HG03066 (cell line): ENCODE measurements at regions not wholly inside any gene's neighbourhood (a gene's known extent, or its start where the extent isn't known, plus 50 kb on each side); places are given as distances from the start of the nearest gene placed in this dataset.

Source experiments
- ATAC-seq: cut with Tn5 transposase; IDR thresholded peaks from one replicate; pipeline ENCODE4 v1.9.1; 2021; ENCODE audit warnings: low read depth; ENCODE audit not compliant: unreplicated experiment

DNA sequence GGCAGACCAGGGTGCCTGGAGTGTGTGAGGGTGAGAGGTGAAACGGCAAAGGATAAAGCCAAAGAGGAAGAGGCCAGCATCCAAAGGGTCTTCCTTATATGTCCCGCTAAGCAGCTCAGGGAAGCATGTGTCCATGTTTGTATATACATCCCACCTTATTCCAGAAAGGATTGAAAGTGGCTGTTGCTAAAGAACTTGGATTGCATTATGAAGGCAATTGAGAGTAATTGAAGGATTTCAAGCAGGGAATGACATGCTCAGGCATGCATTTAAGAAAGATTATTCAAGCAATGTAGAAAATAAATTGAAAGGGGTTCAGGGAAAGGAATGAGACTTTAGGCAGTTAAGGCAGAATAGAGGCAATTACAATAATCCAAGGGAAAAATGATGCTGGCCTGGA, 237.6 kb upstream of the SOX9 start:
- no peak for ATAC-seq

DNA sequence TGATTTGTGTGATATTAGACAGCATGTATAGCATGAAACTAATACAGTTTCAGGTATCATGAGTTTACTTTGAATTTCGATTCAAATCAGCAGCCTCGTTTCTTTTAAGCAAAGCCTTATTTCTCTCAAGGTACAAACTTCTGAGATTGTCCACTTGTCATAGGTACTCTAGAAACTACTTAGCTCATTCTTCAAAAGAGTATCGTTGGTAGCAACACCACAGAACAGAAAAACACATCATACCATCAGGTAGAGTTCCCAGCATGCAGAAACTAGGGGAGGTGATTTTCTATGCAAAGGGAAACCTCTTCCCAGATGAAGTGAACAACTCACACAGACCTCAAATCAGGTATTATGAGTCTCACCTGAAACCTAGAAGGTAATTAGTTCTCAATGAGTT, 237.0 kb upstream of the SOX9 start:
- no peak for ATAC-seq

DNA sequence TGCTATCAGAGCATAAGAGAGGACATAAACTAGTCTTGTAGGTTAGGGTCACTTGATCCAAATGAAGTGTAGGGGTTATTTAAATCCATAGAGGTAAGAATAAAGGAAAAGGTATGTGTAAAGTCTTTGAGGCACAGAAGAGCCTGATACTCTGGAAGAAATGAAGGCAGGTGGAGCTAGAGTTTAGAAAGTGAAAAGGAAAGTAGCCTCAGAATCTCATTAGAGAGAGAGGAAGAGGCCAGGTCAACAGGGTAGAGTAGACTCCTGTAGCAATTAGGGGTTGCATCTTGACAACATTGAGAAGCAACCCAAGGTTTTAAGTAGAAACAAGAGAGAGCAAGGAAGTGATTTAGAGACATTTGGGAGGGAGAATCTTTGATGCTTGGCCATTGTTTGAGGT, 235.2 kb upstream of the SOX9 start:
- ATAC-seq, result no peak

DNA sequence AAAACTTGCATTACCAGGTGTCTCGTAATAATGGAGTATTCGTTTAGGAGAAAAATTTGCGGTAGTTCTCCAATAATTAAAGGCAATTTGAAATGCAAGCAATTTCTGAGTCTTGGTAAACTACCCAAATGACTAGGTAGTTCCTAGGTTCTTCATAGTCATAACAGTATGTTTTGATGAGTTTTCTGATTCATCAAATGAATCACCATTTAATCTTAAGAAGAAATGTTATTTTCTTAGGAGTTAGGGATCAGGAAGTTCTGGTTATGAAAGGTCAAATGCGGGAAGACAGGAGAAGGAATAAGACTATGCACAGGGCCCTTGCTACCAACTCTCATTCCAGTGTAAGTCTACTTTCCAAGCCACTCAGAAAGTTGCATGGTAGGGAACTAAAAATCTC, 221.5 kb upstream of the SOX9 start:
- ATAC-seq, result no peak

DNA sequence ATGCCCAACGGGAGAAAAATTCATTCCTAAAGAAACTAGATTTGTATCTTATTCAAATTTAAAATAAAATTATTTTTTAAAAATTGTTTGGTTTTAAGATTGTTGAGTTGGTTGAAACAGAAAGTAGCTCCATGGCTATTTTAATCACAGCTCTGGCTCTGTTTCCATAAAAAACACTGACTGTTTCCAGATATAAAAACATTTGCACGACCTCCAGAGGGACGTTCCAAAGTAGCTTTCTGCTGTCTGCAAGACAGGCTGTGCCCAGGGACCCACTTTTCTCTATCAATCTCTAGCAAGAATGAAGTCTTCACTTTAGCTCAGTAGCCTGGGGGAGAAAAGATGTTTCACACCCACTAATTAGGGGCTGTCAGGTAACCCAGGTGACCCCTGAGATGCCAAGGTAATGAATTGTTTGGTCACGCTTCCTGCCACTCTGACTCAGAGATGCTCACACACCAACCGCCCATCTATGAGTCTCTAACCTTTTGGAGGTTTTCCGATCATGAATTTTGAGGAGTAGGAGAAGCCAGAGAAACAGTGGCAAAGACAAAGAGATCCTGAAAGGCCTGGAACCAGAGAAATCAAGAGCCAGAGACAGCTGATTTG, 220.1 kb upstream of the SOX9 start:
- ATAC-seq, result no peak

DNA sequence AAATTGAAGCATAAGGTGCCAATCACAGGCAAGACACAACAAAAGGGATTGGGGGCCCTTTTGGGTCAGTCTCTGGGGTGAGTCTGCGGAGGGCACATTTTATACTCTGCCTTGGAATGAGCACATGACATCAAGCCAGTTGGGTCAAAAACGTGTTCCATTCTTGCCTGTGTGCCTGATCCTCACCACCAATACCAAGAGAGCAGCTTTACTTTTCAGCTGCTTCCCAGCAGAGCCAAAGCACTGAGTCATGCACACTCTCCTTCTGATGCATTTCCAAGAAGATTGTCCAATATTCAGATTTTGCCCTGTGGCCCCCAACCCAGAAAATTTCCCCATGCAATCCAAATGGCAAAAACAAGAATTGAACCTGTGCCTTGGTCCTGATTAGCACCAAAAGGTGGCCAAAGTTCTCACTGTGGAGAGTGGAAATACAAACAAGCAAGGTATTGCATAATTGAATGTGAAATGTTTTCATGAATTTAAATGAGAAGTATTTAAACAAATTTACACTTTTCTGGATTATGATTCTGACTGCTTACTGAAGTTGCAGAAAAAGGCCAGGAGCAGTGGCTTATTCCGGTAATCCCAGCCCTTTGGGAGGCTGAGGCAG, 217.8 kb upstream of the SOX9 start:
- ATAC-seq, result no peak

DNA sequence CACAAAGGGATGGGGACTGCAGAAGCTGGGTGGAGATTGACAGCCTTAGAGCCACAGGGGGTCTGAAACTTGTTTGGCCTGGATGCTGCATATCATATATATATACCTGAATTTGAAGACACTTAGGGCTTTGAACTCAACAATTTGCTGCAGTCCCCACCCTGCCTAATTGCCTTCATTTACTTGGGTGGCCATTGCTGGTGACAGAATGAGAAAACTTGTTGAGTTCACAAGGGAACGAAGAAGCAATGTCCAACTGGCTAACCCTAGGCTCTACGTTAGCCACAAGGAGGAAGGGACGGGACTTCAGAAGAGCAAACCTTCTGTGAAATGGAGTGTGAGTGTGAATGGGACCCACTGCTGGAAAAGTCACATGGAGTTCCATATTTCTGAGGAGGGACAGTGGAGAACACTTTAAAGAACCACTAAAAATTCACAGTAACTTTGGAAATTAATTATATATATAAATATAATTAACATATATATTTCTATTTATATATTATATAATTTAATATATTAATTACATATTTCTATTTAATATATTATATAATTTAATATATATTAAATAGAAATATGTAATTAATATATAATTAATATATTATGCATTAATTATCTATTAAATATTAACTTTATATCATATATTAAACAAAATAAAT, 215.3 kb upstream of the SOX9 start:
- no peak for ATAC-seq

DNA sequence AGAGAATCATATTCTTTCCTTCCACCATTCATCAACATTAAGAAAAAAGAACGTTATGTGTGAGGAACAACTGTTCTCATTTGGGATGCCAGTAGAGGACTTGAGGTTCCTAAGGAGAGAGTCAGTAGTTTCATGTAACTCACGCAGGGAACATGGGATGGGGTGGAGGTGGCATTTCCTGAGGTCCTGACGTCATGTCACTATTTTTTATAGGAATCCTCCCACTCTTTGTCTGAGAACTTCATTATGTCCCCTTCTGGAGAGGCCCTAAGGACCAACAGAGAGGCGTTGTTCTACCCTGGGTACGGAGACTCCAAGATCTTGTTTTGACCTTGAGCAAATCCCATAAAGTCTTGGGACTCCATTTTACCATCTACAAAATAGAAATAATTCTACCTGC, 211.7 kb upstream of the SOX9 start:
- no peak for ATAC-seq

DNA sequence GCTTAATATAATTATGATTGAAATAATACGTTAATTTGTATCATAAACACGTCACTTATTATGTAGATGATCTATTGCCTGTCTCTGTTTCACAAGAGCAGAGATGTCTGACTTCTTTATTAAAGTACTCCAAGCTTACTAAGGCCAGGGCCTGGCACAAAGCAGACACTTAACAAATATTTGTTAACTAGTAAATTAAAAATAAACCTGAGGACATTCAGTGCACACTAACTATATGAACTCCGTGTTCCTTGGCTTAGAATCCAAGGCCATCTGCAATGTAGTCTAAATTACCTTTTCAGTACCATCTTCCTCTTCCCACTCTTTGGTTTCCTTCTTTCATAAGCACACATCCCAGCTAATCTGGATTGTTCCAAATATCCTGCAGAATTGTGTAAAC, 210.8 kb upstream of the SOX9 start:
- no peak for ATAC-seq

DNA sequence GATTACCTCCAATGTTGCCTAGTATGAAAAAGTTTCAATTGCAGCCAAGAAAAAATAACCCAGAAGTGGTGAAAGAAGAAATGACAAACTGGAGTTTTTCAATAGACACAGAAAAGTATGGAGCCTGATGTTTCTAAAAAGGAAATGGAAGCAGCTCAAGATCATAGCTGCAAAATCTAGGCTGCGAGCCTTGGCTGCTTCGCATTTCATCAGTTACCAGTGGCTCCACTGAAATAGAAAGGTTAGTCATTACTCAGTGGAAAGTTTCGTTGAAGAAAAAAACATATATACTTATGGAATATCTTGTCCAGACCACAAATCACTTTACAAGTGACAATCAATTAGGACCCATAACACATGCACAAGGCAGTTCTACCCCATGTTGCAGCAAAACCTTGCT, 206.8 kb upstream of the SOX9 start:
- no peak for ATAC-seq

DNA sequence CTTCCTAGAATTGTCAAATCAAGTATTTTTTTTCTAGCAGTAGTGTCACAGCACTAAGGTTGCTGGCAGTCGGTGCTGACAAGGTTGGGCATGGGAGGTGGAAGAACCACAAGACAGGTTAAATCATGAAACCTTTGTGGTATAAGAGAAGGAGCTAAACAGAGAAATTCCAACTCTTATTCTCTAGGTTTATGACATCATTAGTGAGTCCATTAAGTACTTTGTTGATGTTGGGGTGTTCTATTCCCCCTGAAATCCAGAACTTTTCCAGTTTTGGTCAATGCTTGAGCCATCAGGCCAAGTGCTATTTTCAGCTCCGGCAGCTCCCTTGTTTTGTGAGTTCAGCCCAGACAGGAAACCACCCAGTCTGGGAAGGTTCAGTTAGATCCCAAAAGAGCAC, 206.0 kb upstream of the SOX9 start:
- no peak for ATAC-seq

DNA sequence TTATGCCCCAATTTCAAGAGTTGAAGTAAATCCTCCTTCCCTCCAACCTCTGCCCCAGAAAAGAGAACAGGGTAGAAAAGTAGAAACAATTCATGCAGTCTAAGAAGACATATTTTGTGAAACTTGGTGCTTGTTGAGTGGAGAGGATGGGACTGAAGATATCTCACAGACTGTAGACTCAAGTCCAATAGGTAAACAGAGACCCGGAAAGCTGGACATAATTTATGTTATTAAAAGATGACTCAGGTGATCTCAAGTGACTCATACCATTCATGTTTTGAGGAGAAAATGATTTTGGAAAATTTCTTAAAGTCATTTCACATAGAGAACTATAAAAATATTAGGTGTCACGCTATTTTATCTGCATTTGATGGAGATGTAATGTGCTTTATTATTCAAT, 203.1 kb upstream of the SOX9 start:
- ATAC-seq, result no peak

DNA sequence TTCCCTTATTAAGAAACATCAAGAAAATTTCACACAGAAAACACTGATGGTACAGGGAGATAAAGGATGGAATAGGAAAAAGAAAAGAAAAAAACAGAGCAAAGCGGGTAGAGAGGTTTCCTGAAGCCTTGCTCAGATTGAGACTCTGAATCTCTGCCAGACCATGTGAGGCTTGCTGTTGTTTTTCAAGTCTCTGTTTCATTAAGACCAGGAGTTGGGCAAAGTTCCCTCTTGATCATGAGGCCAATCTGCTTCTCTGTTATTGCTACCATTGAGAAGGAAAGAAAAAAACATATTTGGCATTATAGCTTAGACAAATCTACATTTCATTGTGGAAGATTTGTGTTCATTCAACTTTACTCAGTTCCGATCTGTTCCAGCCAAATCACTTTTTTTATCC, 201.6 kb upstream of the SOX9 start:
- ATAC-seq, result no peak

DNA sequence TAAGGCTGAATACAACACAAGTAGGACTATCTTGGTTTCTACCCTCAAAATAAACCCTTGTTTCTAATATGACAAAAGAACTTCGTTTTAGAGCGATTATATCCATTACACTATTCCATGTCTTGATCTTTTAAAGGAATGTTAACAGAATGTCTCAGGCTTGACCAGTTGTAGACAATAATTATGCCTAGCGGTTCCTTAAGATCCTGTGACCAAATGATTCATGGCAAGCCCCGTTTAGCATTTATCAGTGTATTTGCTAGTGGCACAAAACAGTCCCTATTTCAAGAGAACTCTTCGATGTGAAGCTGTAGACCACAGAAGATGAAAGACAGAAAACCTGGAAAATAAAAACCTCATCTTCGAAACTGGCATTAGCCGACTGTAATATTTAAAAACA, 200.9 kb upstream of the SOX9 start:
- ATAC-seq, result no peak

DNA sequence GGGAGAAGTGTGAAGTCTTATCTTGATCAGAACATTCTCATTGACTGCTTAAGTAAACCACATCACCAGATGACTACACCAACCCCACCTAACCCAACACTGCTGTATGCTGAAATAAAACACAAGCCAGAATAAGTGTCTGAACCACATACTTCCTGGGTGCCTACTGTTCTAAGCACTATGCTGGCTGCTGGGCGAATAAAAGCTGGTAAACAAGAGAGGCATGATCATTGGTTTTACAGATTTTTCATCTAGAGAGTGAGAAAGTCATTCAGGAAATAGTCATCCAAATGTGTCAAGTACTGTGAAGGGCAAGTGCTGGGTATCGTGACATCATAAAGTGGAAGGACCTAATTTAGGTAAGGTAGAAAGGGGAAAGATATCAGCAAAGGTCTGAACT, 199.0 kb upstream of the SOX9 start:
- ATAC-seq, result no peak

DNA sequence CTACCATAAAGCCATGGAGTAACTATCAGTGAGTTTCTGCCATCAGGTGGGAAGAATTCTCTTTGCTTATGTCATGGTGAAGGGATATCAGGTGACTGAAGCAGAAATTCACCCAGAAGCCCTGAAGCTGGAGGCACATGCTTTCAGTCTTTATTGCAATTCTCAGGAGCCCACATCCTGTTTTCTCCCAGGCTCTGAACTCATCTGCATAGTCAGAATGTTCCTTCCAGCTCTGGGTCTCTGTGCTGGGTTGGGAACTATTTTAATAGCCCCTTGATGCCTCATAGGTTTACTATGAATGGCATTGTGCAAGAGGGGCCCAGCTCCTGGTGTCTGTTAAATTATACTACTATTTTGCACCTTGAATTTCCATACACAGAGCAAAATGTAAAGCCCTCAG, 198.4 kb upstream of the SOX9 start:
- no peak for ATAC-seq

DNA sequence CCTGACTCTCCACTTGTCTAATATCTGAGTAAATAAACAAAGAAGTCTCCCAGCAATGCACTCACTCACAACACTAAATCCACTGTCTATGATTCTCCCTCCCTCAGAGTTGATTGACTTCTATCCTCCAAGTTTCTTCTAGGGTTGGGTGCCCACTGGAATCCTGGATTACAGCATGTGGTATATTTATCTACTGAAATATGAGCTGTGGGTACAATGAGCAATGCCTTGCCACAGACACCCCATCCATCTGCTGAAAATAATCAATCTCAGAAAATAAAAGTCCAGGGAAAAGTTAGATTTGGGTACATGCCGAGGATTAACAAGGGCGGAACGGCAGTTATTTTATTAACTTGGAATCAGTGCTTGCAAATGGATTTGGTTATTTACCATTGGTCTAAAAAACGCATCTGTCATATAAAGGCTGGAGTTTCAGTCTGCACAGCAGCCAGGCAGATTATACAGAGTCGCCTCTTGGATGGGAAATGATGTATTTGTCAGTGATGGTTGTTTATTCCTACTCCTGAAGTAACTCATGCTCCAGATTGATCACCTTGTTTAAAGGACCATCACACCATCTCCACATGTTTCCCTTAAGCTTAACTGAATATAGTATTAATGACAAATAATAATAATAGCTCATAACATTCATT, 193.9 kb upstream of the SOX9 start:
- ATAC-seq, result no peak

DNA sequence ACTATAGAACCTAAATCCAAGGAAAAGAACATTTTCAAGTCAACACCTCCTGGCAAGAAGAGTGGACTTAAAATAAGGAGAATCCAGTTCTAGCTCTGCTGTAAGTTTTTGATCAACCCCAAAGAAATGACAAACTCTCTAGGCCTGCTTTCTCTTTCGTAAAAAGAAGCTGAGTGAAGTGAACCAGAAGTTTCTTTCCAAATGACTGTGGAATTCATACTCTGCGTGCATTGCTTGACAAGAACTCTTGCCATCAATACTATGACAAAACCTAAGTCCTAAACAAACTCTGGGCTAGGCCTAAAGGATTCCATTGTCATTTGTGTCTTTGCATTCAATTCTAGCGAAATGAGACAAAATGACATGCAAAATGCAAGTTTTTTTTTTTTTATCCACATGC, 187.5 kb upstream of the SOX9 start:
- ATAC-seq, result no peak

DNA sequence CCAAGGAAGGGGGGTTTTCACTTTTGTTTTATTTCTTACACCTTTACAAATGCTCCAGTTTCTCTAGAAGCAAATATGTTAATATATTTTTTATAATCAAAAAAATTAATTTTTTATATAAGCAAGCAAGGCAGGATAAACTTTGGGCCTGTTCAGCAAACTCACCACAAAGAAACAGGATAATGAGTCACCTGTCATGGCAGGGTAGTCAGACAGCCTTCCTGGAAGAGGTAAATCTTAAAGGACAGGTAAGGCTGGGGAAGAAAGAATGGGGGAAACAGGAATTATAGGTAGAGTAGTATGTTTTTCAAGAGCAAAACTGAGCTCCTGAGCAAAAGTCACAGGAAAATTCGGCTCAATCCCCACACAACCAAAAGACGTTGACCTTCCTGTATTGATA, 186.3 kb upstream of the SOX9 start:
- ATAC-seq, result no peak

DNA sequence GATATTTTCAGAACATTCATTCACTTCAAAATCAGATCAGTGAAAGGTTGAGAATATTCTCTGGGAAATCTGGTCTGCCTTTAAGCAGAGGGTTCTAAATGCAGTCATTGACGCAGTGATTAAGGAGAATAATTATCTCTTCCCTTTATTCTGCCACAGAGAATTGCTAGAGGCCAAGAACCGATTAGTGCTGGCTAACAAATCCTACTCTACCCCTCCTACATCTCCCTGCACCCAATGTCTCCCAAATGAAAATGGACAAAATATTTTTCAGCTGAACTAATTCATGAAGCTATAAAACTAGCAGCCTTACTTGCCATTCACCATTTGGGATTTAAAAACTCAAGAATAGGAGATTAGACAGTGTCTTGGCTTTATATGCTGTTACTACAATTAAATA, 185.5 kb upstream of the SOX9 start:
- ATAC-seq, result no peak

DNA sequence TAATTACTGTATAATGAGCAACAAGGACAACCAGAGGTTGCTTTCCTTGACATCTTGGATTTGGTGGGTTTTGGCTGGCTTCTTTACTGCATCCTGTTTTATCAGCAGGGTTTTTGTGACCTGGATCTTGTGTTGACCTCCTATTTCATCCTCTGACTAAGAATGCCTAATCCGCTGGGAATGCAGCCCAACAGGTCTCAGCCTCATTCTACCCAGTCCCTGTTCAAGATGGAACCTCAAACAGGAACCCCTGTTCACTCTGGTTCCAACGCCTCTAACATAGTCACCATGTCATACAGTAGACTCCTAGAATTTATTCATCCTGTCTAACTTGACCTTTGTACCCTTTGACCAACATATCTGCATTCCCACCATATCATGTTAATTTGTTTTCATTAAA, 183.8 kb upstream of the SOX9 start:
- ATAC-seq, result no peak

DNA sequence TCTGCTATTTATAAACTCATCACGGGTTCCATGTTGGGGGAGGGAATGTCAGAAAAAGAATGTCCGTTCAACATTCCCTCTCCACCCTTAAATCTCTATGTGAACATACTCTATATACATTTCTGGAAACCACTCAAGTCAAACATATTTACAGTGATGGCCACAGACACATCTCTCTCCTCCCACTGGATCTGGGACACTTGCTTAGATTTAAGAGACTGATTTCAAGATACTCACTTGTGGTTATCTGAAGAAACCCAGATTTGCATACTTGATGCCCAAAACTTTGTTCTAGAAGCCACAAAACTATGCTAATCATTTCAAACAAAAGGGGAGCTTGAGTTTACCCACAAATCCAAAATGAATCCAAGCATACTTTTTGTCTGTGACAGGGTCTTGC, 182.9 kb upstream of the SOX9 start:
- ATAC-seq, result no peak
